PC-9 (cell line): ENCODE measurements at regions not wholly inside any gene's neighbourhood (a gene's known extent, or its start where the extent isn't known, plus 50 kb on each side); places are given as distances from the start of the nearest gene placed in this dataset.

Experiments
- BruUV-seq: library from RNA; stranded (reverse); fragments of 400-500 nt; replicated peaks from 2 replicates; lab custom pipeline; 2021; lab: Mats Ljungman, UMichigan
- CTCF ChIA-PET: fragments of 300-600 bp; sonication (Branson Sonifier 250); formaldehyde crosslinking; loops from one replicate; lab custom pipeline; 2022; ENCODE audit warnings: antibody characterized with exemption; lab: Charles Lee
- POLR2A ChIA-PET: fragments of 300-600 bp; sonication (Branson Sonifier 250); formaldehyde crosslinking; loops from one replicate; lab custom pipeline; 2022; ENCODE audit warnings: antibody characterized with exemption; ENCODE audit not compliant: unreplicated experiment; lab: Charles Lee
- DNase-seq, 2 experiments: peaks; one replicate each; pipeline versions ENCODE4 v3.0.0 to v3.0.0-alpha.2; 2015 to 2022; ENCODE audit warnings: mixed read lengths in 1 of 2
- H2AFZ ChIP-seq: fragments of 200-600 bp; sonication (generic); 2 replicates; pipeline ENCODE4 v1.8.1; 2017; ENCODE audit warnings: antibody characterized with exemption
- H3F3A ChIP-seq: fragments of 200-600 bp; sonication (generic); 2 replicates; pipeline ENCODE4 v1.8.1; 2017; ENCODE audit warnings: antibody characterized with exemption, mild to moderate bottlenecking, low read depth; ENCODE audit not compliant: insufficient read depth
- H3K27ac ChIP-seq: fragments of 200-600 bp; sonication (generic); 2 replicates; pipeline ENCODE4 v1.6.1; 2016; ENCODE audit warnings: mixed run types
- H3K27me3 ChIP-seq: fragments of 200-600 bp; sonication (generic); 2 replicates; pipeline ENCODE4 v1.6.1; 2016; ENCODE audit warnings: low read depth, mixed run types; ENCODE audit not compliant: insufficient read depth
- H3K36me3 ChIP-seq: fragments of 200-600 bp; sonication (generic); 2 replicates; pipeline ENCODE4 v1.6.1; 2016; ENCODE audit warnings: low read depth, mixed run types
- H3K4me1 ChIP-seq: fragments of 200-600 bp; sonication (generic); replicated peaks from 2 replicates; pipeline ENCODE4 v1.6.1; 2016; ENCODE audit warnings: mixed run types; ENCODE audit not compliant: insufficient read depth
- H3K4me2 ChIP-seq: fragments of 200-600 bp; sonication (generic); 2 replicates; pipeline ENCODE4 v1.6.1; 2017; ENCODE audit warnings: mixed run types
- H3K4me3 ChIP-seq: fragments of 200-600 bp; sonication (generic); 2 replicates; pipeline ENCODE4 v1.6.1; 2016; ENCODE audit warnings: mixed run types
- H3K79me2 ChIP-seq: fragments of 200-600 bp; sonication (generic); 2 replicates; pipeline ENCODE4 v1.6.1; 2017; ENCODE audit warnings: low read depth, mixed run types
- H3K9me2 ChIP-seq: fragments of 200-600 bp; sonication (generic); 2 replicates; pipeline ENCODE4 v1.8.1; 2017; ENCODE audit warnings: mild to moderate bottlenecking; ENCODE audit not compliant: insufficient read depth
- H3K9me3 ChIP-seq: fragments of 200-600 bp; sonication (generic); 2 replicates; pipeline ENCODE4 v1.8.1; 2016; ENCODE audit warnings: low read depth; ENCODE audit not compliant: insufficient read depth
- H4K20me1 ChIP-seq: fragments of 200-600 bp; sonication (generic); 2 replicates; pipeline ENCODE4 v1.8.1; 2017; ENCODE audit not compliant: insufficient read depth
- EZH2 ChIP-seq: fragments of 200-600 bp; sonication (generic); IDR thresholded peaks from 2 replicates; pipeline ENCODE4 v1.8.0; 2017; ENCODE audit warnings: antibody characterized with exemption, low read depth
- intact Hi-C: fragments of 100-400 bp; cut with micrococcal nuclease; formaldehyde crosslinking; loops from one replicate; pipeline ENCODE4 v1.10.0; 2022; ENCODE audit not compliant: unreplicated experiment
- TF ChIP-seq, protein P1 (sequence below): fragments of 200-600 bp; sonication (generic); conservative IDR thresholded peaks from 2 replicates; pipeline ENCODE4 v1.6.1; 2017; ENCODE audit warnings: mixed run types, antibody characterized with exemption, mild to moderate bottlenecking, moderate library complexity

- H3K27me3 ChIP-seq, result no peaks in the 10 kb centered on the region
- TF ChIP-seq, protein P1, sequence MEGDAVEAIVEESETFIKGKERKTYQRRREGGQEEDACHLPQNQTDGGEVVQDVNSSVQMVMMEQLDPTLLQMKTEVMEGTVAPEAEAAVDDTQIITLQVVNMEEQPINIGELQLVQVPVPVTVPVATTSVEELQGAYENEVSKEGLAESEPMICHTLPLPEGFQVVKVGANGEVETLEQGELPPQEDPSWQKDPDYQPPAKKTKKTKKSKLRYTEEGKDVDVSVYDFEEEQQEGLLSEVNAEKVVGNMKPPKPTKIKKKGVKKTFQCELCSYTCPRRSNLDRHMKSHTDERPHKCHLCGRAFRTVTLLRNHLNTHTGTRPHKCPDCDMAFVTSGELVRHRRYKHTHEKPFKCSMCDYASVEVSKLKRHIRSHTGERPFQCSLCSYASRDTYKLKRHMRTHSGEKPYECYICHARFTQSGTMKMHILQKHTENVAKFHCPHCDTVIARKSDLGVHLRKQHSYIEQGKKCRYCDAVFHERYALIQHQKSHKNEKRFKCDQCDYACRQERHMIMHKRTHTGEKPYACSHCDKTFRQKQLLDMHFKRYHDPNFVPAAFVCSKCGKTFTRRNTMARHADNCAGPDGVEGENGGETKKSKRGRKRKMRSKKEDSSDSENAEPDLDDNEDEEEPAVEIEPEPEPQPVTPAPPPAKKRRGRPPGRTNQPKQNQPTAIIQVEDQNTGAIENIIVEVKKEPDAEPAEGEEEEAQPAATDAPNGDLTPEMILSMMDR, result no peak
- TF ChIP-seq EZH2, result no peak
- H3K36me3 ChIP-seq, result no peaks in the 10 kb centered on the region
- H3K9me2 ChIP-seq, result no peaks in the 10 kb centered on the region
- ChIA-PET CTCF (no interaction called here), POLR2A (no interaction called here)
- no peak for DNase-seq
- intact Hi-C loops, result no loop called here
- no peaks in the 10 kb centered on the region for H3K79me2 ChIP-seq
- H3K9me3 ChIP-seq, result no peaks in the 10 kb centered on the region
- no TSS peak for BruUV-seq
- no peak overlapping the region for H3K4me2 ChIP-seq
- H3K27ac ChIP-seq, result no peak overlapping the region
- no peak overlapping the region for H2AFZ ChIP-seq
- H3K4me3 ChIP-seq, result no peak overlapping the region
- no peaks in the 10 kb centered on the region for H4K20me1 ChIP-seq
- H3F3A ChIP-seq, result no peaks in the 10 kb centered on the region
- H3K4me1 ChIP-seq, result no peaks in the 10 kb centered on the region
These were observed 128.6 kb upstream of the ARID1B start for GRCh38 chr6:156648616-156649015.

DNA sequence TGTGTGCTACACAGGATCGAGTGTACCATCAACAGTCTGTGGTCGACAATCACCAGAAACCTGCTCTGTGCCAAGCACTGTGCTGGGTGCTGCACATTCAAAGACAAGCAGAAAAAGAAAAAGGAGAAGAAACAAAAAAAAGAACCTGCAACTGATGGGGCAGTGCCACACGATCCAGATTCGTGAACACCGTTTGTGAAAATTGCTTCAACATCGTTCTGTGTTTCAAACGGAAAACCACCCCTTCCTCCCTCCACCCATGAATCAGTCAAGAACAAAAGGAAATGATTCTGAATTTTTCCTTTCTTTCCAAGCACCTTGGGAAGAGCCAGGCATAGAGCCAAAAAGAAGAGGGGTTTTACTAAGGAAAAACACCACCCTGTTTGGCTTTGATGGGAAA is 129.2 kb upstream of the ARID1B start:
- Histone ChIP-seq H3K79me2 (no peaks in the 10 kb centered on the region), H3K27ac (no peak overlapping the region), H3K36me3 (no peaks in the 10 kb centered on the region), H3K27me3 (no peaks in the 10 kb centered on the region), H3K9me2 (no peaks in the 10 kb centered on the region), H3K4me1 (no peaks in the 10 kb centered on the region), H4K20me1 (no peaks in the 10 kb centered on the region), H3K4me3 (no peak overlapping the region), H3K9me3 (no peaks in the 10 kb centered on the region), H3F3A (no peaks in the 10 kb centered on the region), H3K4me2 (no peak overlapping the region), H2AFZ (no peak overlapping the region)
- no TSS peak for BruUV-seq
- DNase-seq, result no peak
- ChIA-PET POLR2A (no interaction called here), CTCF (no interaction called here)
- intact Hi-C loops, result no loop called here
- TF ChIP-seq, protein P1, result no peak
- TF ChIP-seq EZH2, result no peak

DNA sequence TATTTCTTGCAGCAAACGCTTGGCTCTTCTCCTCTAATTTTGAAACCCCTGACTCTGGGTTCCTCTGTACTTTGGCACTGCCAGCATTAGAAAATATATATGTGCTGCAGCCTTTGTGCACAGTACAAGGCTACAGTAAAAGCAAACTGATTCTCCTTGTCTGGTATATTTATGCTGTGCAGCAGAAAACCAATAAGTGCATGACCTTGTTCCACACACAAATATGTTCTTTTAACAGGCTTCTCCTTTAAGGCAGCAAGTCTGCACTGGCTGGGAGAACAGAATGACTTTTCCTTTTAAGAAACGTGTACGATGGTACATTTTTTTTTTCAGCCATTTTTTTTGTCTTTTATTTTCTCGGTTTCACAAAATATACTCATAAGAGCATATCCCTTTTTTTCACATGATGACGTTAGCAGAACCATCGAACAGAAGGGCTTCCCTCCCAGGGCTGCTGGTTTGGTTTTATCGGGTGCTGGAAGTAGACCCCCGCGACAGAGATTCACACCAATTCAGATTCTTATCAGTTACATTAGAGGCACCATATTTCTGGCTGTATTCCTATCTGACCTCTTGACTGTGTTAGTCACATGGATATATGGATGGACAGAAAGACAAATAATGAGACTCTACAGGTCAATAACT is 129.9 kb upstream of the ARID1B start:
- H3K4me1 ChIP-seq, result no peaks in the 10 kb centered on the region
- no peak overlapping the region for H3K4me2 ChIP-seq
- H3K9me2 ChIP-seq, result no peaks in the 10 kb centered on the region
- ChIA-PET CTCF (no interaction called here), POLR2A (no interaction called here)
- H3K9me3 ChIP-seq, result no peaks in the 10 kb centered on the region
- intact Hi-C loops, result no loop called here
- no peak for DNase-seq
- TF ChIP-seq EZH2, result no peak
- TF ChIP-seq, protein P1, result no peak
- no peaks in the 10 kb centered on the region for H3K79me2 ChIP-seq
- no peak overlapping the region for H3K27ac ChIP-seq
- H2AFZ ChIP-seq, result no peak overlapping the region
- no peaks in the 10 kb centered on the region for H3F3A ChIP-seq
- BruUV-seq, result no TSS peak
- no peaks in the 10 kb centered on the region for H3K27me3 ChIP-seq
- no peak overlapping the region for H3K4me3 ChIP-seq
- no peaks in the 10 kb centered on the region for H4K20me1 ChIP-seq
- no peaks in the 10 kb centered on the region for H3K36me3 ChIP-seq
